Stomach (tissue), 4 donors: ENCODE measurements at regions not wholly inside any gene's neighbourhood (a gene's known extent, or its start where the extent isn't known, plus 50 kb on each side); places are given as distances from the start of the nearest gene placed in this dataset.

Experiments used
- CTCF ChIP-seq, 7 experiments: fragments of 450-650 bp in 4 of 7; fragments of 200-600 bp in 3 of 7; sonication (generic) in 3 of 7; IDR thresholded peaks; one replicate each; pipeline ENCODE4 v1.5.1; 2016 to 2019; ENCODE audit warnings: antibody characterized with exemption in 7 of 7, control low read depth in 2 of 7, mild to moderate bottlenecking in 1 of 7
- EP300 ChIP-seq: sonication (generic); formaldehyde crosslinking; IDR thresholded peaks from one replicate; pipeline ENCODE4 v1.6.1; 2017; ENCODE audit warnings: antibody characterized with exemption
- POLR2A ChIP-seq, 4 donors: fragments of 450-650 bp; IDR thresholded peaks; one replicate each; pipeline ENCODE4 v1.6.1; 2016; ENCODE audit warnings: antibody characterized with exemption in 4 of 4, control low read depth in 2 of 4, mild to moderate bottlenecking in 1 of 4, moderate library complexity in 1 of 4
- POLR2AphosphoS5 ChIP-seq, 3 donors: sonication (generic); formaldehyde crosslinking; IDR thresholded peaks; one replicate each; pipeline ENCODE4 v1.6.1; 2016; ENCODE audit warnings: antibody characterized with exemption in 3 of 3

- TF ChIP-seq CTCF (IDR thresholded peaks at IDR 0.05) = no peak
- no peak for TF ChIP-seq EP300
- TF ChIP-seq POLR2A (IDR thresholded peaks at IDR 0.05) = no peak
- TF ChIP-seq POLR2AphosphoS5 (IDR thresholded peaks at IDR 0.05) = no peak
These were observed 560.8 kb downstream of the MATN1 start for GRCh38 chr1:30162565-30162964.
